HG02970 (cell line): ENCODE measurements at regions not wholly inside any gene's neighbourhood (a gene's known extent, or its start where the extent isn't known, plus 50 kb on each side); places are given as distances from the start of the nearest gene placed in this dataset.

Source experiments
- ATAC-seq: cut with Tn5 transposase; IDR thresholded peaks from one replicate; pipeline ENCODE4 v1.9.1; 2021; ENCODE audit warnings: mild to moderate bottlenecking, moderate library complexity, moderate number of reproducible peaks; ENCODE audit not compliant: unreplicated experiment, low FRiP score

- no peak for ATAC-seq
Observed at GRCh38 chr18:61209801-61210200, 123.4 kb upstream of the CDH20 start.

GRCh38 chr18:61216051-61216450 is 117.2 kb upstream of the CDH20 start:
- no peak for ATAC-seq

GRCh38 chr18:61222206-61222605 is 111.0 kb upstream of the CDH20 start:
- ATAC-seq = no peak

- ATAC-seq = no peak
Observed at GRCh38 chr18:61225336-61225735, 107.9 kb upstream of the CDH20 start.

GRCh38 chr18:61236356-61237057 is 96.7 kb upstream of the CDH20 start:
- ATAC-seq = no peak

- no peak for ATAC-seq
Observed at GRCh38 chr18:61237529-61237928, 95.7 kb upstream of the CDH20 start.

- no peak for ATAC-seq
Observed at GRCh38 chr18:61239051-61239450, 94.2 kb upstream of the CDH20 start.

GRCh38 chr18:61241260-61241853 is 91.9 kb upstream of the CDH20 start:
- no peak for ATAC-seq

GRCh38 chr18:61244632-61245031 is 88.6 kb upstream of the CDH20 start:
- no peak for ATAC-seq

- no peak for ATAC-seq
Observed at GRCh38 chr18:61245276-61245675, 88.0 kb upstream of the CDH20 start.

- ATAC-seq = no peak
Observed at GRCh38 chr18:61248589-61248988, 84.6 kb upstream of the CDH20 start.

GRCh38 chr18:61256291-61256690 is 76.9 kb upstream of the CDH20 start:
- ATAC-seq = no peak

- no peak for ATAC-seq
Observed at GRCh38 chr18:61261870-61262269, 71.4 kb upstream of the CDH20 start.

GRCh38 chr18:61272793-61273192 is 60.4 kb upstream of the CDH20 start:
- ATAC-seq = no peak

- ATAC-seq = no peak
Observed at GRCh38 chr18:61273533-61273932, 59.7 kb upstream of the CDH20 start.

GRCh38 chr18:61274416-61274960 is 58.7 kb upstream of the CDH20 start:
- no peak for ATAC-seq

GRCh38 chr18:61277808-61278207 is 55.4 kb upstream of the CDH20 start:
- ATAC-seq = no peak

- ATAC-seq = no peak
Observed at GRCh38 chr18:61281431-61281830, 51.8 kb upstream of the CDH20 start.

- no peak for ATAC-seq
Observed at GRCh38 chr18:61282926-61283325, 50.3 kb upstream of the CDH20 start.
